GM03348 (cell line): ENCODE measurements at regions not wholly inside any gene's neighbourhood (a gene's known extent, or its start where the extent isn't known, plus 50 kb on each side); places are given as distances from the start of the nearest gene placed in this dataset.

ENCODE experiments used
- DNase-seq: peaks from one replicate; pipeline ENCODE4 v3.0.0; 2012; ENCODE audit warnings: low spot score

- no peak for DNase-seq
Measured at GRCh38 chr7:156450473-156450872, 190.1 kb upstream of the RNF32 start.

GRCh38 chr7:156448918-156449317 lies 191.7 kb upstream of the RNF32 start:
- no peak for DNase-seq

GRCh38 chr7:156446990-156447389 lies 193.6 kb upstream of the RNF32 start:
- DNase-seq, result no peak

- no peak for DNase-seq
Measured at GRCh38 chr7:156445997-156446761, 194.4 kb upstream of the RNF32 start.

- DNase-seq, result no peak
Measured at GRCh38 chr7:156442516-156442915, 198.1 kb upstream of the RNF32 start.

GRCh38 chr7:156440456-156440855 lies 200.1 kb upstream of the RNF32 start:
- DNase-seq, result no peak

GRCh38 chr7:156438011-156438410 lies 202.6 kb upstream of the RNF32 start:
- no peak for DNase-seq

- no peak for DNase-seq
Measured at GRCh38 chr7:156437021-156437614, 203.5 kb upstream of the RNF32 start.

GRCh38 chr7:156435486-156436231 lies 204.9 kb upstream of the RNF32 start:
- DNase-seq, result no peak

GRCh38 chr7:156434706-156435105 lies 205.9 kb upstream of the RNF32 start:
- no peak for DNase-seq

GRCh38 chr7:156432018-156432417 lies 208.6 kb upstream of the RNF32 start:
- DNase-seq, result no peak

- DNase-seq, result no peak
Measured at GRCh38 chr7:156430109-156430508, 210.5 kb upstream of the RNF32 start.

- no peak for DNase-seq
Measured at GRCh38 chr7:156429514-156429913, 211.1 kb upstream of the RNF32 start.

- no peak for DNase-seq
Measured at GRCh38 chr7:156423876-156424275, 216.7 kb upstream of the RNF32 start.

- no peak for DNase-seq
Measured at GRCh38 chr7:156420496-156420895, 220.1 kb upstream of the RNF32 start.

GRCh38 chr7:156419782-156420181 lies 220.8 kb upstream of the RNF32 start:
- DNase-seq, result no peak

- no peak for DNase-seq
Measured at GRCh38 chr7:156402255-156402654, 238.3 kb upstream of the RNF32 start.

- DNase-seq, result no peak
Measured at GRCh38 chr7:156401617-156402016, 239.0 kb upstream of the RNF32 start.

- DNase-seq, result no peak
Measured at GRCh38 chr7:156400046-156400445, 240.5 kb upstream of the RNF32 start.

- no peak for DNase-seq
Measured at GRCh38 chr7:156397249-156397648, 243.3 kb upstream of the RNF32 start.

- no peak for DNase-seq
Measured at GRCh38 chr7:156389116-156389692, 251.4 kb upstream of the RNF32 start.

- DNase-seq, result no peak
Measured at GRCh38 chr7:156386097-156386496, 254.5 kb upstream of the RNF32 start.

GRCh38 chr7:156384706-156385105 lies 255.9 kb upstream of the RNF32 start:
- no peak for DNase-seq
